ENCODE measurements at regions not wholly inside any gene's neighbourhood (a gene's known extent, or its start where the extent isn't known, plus 50 kb on each side); places are given as distances from the start of the nearest gene placed in this dataset.

GRCh38 chr5:174817610-174818009 is 93.2 kb downstream of the MSX2 start:
- H3K4me3 ChIP-seq (ENCODE audit: low read depth, poor library complexity, severe bottlenecking), result no peak overlapping the region
- no peak for DNase-seq (ENCODE audit: low spot score in 2 of 2)
- TF ChIP-seq POLR2A (IDR thresholded peaks at IDR 0.05), result no peak
- no peak for TF ChIP-seq CTCF (IDR thresholded peaks at IDR 0.05)
- 64 to 71% methylated on average over 1 of the region's 1 CpG for WGBS, 2 donors
- intact Hi-C loops (cut with DNase I; ENCODE audit: low total_unique reads), result no loop called here

GRCh38 chr5:174816858-174817257 is 92.5 kb downstream of the MSX2 start:
- DNase-seq (ENCODE audit: low spot score in 2 of 2), result no peak
- intact Hi-C loops (cut with DNase I; ENCODE audit: low total_unique reads), result no loop called here
- no peak for TF ChIP-seq POLR2A (IDR thresholded peaks at IDR 0.05)
- TF ChIP-seq CTCF (IDR thresholded peaks at IDR 0.05), result no peak
- WGBS, 2 donors, result 13 to 15% methylated on average over 2 of the region's 2 CpGs
- no peak overlapping the region for H3K4me3 ChIP-seq (ENCODE audit: low read depth, poor library complexity, severe bottlenecking)

DNA sequence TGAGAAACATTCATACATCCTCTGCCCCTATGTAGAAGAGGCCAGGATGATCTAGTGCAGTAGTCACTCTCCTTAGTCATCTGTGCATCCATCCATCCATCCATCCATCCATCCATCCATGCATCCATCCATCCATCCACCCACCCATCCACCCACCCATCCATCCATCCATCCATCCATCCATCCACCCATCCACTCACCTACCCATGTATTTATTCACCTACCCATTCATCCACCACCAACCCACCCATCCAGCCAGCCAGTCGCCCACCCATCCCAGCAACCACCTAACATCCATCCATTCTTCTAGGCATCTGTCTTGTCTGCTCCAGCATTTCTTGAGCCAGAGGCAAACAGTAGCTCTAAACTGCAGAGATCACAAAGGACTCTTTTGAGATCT is 87.1 kb downstream of the MSX2 start:
- intact Hi-C loops (cut with DNase I; ENCODE audit: low total_unique reads), result no loop called here
- no peak for DNase-seq (ENCODE audit: low spot score in 2 of 2)
- TF ChIP-seq POLR2A (IDR thresholded peaks at IDR 0.05) (no peak), CTCF (IDR thresholded peaks at IDR 0.05) (no peak)
- H3K4me3 ChIP-seq (ENCODE audit: low read depth, poor library complexity, severe bottlenecking), result no peak overlapping the region
- WGBS, 2 donors, result 90 to 91% methylated on average over 1 of the region's 1 CpG

GRCh38 chr5:174810796-174811195 is 86.4 kb downstream of the MSX2 start:
- WGBS, 2 donors, result 45 to 67% methylated on average over 2 of the region's 2 CpGs
- TF ChIP-seq CTCF (IDR thresholded peaks at IDR 0.05) (no peak), POLR2A (IDR thresholded peaks at IDR 0.05) (no peak)
- intact Hi-C loops (cut with DNase I; ENCODE audit: low total_unique reads), result no loop called here

GRCh38 chr5:174807471-174807870 is 83.1 kb downstream of the MSX2 start:
- TF ChIP-seq POLR2A (IDR thresholded peaks at IDR 0.05) (no peak), CTCF (IDR thresholded peaks at IDR 0.05) (no peak)
- no peak overlapping the region for H3K4me3 ChIP-seq (ENCODE audit: low read depth, poor library complexity, severe bottlenecking)
- DNase-seq (ENCODE audit: low spot score in 2 of 2), result no peak
- 66 to 70% methylated on average over 4 of the region's 4 CpGs for WGBS, 2 donors
- intact Hi-C loops (cut with DNase I; ENCODE audit: low total_unique reads), result no loop called here

More at GRCh38 chr5:174810796-174811195, 86.4 kb downstream of the MSX2 start:
- H3K4me3 ChIP-seq (ENCODE audit: low read depth, poor library complexity, severe bottlenecking), result no peak overlapping the region
- DNase-seq (ENCODE audit: low spot score in 2 of 2), result no peak

DNA sequence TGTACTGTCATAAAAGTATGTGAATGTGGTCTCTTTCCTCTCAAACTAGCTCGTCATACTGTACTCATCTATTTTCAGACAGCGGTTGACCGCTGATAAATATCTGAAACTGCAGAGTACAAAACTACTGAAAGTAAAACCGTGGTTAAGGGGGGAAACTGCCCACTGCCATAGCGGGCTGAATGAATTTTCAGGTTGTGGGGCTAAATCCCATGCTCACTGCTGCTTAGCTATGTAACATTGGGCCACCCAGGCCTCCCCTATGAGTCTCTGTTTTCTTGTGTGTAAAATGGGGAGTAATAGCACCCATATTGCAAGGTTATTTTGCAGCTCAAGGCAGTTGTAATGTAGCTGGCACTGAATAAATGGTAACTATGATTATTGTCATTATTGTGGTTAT is 82.3 kb downstream of the MSX2 start:
- TF ChIP-seq POLR2A (IDR thresholded peaks at IDR 0.05) (no peak), CTCF (IDR thresholded peaks at IDR 0.05) (no peak)
- H3K4me3 ChIP-seq (ENCODE audit: low read depth, poor library complexity, severe bottlenecking), result no peak overlapping the region
- intact Hi-C loops (cut with DNase I; ENCODE audit: low total_unique reads), result no loop called here
- 83 to 87% methylated on average over 5 of the region's 5 CpGs for WGBS, 2 donors
- DNase-seq (ENCODE audit: low spot score in 2 of 2), result no peak

Measured in lower leg skin (tissue), 4 donors.